ENCODE measurements at regions not wholly inside any gene's neighbourhood (a gene's known extent, or its start where the extent isn't known, plus 50 kb on each side); places are given as distances from the start of the nearest gene placed in this dataset.

DNA sequence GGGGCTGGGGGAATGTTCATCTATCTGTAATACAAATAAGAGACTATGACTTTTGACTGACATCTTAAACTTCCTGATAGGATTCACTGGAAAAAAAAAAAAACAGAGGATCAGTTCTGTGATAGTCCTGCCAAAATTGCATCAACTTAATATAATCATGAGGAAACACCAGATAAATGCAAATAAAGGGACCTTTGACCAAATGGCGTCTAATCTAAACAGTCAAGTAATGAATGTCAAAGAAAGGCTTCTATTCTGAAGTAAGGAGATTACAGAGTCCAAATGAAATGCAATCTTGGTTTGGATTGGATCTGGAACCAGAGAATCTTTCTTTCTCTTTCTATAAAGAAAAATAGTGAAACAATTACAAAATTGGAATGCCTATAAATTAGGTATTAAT, 513.4 kb downstream of the KCNT2 start:
- TF ChIP-seq TAF1 (IDR thresholded peaks at IDR 0.05; ENCODE audit: borderline replicate concordance, insufficient read depth, low read length) (no peak), SIN3A (IDR thresholded peaks at IDR 0.05; ENCODE audit: borderline replicate concordance, insufficient read depth, low read length) (no peak), POLR2AphosphoS5 (IDR thresholded peaks at IDR 0.05; ENCODE audit: low read depth, low read length) (no peak), FOXP2 (optimal IDR thresholded peaks at IDR 0.05; ENCODE audit: borderline replicate concordance, extremely low read depth, extremely low read length, insufficient read depth) (no peak)
- TF ChIP-seq, protein P1, sequence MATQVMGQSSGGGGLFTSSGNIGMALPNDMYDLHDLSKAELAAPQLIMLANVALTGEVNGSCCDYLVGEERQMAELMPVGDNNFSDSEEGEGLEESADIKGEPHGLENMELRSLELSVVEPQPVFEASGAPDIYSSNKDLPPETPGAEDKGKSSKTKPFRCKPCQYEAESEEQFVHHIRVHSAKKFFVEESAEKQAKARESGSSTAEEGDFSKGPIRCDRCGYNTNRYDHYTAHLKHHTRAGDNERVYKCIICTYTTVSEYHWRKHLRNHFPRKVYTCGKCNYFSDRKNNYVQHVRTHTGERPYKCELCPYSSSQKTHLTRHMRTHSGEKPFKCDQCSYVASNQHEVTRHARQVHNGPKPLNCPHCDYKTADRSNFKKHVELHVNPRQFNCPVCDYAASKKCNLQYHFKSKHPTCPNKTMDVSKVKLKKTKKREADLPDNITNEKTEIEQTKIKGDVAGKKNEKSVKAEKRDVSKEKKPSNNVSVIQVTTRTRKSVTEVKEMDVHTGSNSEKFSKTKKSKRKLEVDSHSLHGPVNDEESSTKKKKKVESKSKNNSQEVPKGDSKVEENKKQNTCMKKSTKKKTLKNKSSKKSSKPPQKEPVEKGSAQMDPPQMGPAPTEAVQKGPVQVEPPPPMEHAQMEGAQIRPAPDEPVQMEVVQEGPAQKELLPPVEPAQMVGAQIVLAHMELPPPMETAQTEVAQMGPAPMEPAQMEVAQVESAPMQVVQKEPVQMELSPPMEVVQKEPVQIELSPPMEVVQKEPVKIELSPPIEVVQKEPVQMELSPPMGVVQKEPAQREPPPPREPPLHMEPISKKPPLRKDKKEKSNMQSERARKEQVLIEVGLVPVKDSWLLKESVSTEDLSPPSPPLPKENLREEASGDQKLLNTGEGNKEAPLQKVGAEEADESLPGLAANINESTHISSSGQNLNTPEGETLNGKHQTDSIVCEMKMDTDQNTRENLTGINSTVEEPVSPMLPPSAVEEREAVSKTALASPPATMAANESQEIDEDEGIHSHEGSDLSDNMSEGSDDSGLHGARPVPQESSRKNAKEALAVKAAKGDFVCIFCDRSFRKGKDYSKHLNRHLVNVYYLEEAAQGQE (IDR thresholded peaks at IDR 0.05; ENCODE audit: insufficient read depth in 1 of 2, low read depth in 2 of 2, low read length in 2 of 2), result no peak

DNA sequence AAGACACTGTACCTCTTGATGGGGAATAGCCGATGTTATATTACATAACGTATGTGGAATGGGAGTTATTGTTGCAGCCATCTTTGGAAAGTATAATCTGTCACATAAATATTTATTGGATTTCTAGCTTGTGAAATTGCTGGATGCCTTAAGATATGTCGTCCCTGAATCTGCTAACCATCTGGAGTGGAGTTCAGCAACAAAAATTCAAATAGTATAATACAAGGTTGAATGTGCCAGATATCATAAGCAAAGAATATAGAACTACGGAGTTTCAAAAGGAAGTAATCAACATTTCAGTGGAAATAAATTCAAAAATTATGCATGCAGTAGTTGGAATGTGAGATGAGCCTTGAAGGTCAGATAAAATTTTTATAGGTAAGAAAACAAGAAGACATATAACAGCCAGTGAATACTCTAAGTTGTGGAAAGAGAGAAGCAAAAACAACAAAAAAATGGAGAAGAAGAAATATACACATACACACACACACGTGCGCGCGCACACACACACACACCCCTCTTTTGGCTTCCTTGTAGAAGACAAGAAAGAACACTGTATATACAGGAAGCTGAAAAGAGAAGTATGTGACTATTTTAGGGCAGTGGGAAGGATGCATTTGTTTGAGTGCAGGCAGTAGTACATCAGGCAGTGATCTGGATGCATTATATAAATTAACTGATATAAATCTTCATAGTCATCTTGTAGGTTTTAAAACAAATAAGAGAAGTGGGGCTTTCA, 516.7 kb downstream of the KCNT2 start:
- no peak for TF ChIP-seq SIN3A (IDR thresholded peaks at IDR 0.05; ENCODE audit: borderline replicate concordance, insufficient read depth, low read length)
- no peak for TF ChIP-seq POLR2AphosphoS5 (IDR thresholded peaks at IDR 0.05; ENCODE audit: low read depth, low read length)
- TF ChIP-seq TAF1 (IDR thresholded peaks at IDR 0.05; ENCODE audit: borderline replicate concordance, insufficient read depth, low read length), result no peak
- TF ChIP-seq, protein P1 (IDR thresholded peaks at IDR 0.05; ENCODE audit: insufficient read depth in 1 of 2, low read depth in 2 of 2, low read length in 2 of 2), result no peak
- no peak for TF ChIP-seq FOXP2 (optimal IDR thresholded peaks at IDR 0.05; ENCODE audit: borderline replicate concordance, extremely low read depth, extremely low read length, insufficient read depth)

DNA sequence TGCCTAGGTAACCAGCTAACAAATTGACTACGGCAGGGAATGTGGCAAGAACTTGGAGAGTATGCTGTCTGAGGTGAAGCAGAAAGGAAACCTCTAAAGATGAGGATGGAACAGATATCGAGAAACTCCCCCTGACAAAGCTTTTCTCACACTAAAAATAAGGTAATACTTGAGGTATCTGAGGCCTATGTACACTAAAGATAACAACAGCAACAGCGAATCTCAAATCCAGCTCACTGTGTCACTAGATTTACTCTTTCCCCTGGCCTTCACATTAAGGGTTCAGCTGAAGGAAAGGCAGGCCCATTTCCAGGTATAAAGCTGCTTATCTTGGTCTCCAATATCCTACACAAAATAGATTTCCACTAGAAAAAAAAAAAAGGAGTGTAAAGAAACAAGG, 518.0 kb downstream of the KCNT2 start:
- TF ChIP-seq POLR2AphosphoS5 (IDR thresholded peaks at IDR 0.05; ENCODE audit: low read depth, low read length) (no peak), TAF1 (IDR thresholded peaks at IDR 0.05; ENCODE audit: borderline replicate concordance, insufficient read depth, low read length) (no peak), FOXP2 (optimal IDR thresholded peaks at IDR 0.05; ENCODE audit: borderline replicate concordance, extremely low read depth, extremely low read length, insufficient read depth) (no peak), SIN3A (IDR thresholded peaks at IDR 0.05; ENCODE audit: borderline replicate concordance, insufficient read depth, low read length) (no peak)
- TF ChIP-seq, protein P1 (IDR thresholded peaks at IDR 0.05; ENCODE audit: insufficient read depth in 1 of 2, low read depth in 2 of 2, low read length in 2 of 2), result no peak

DNA sequence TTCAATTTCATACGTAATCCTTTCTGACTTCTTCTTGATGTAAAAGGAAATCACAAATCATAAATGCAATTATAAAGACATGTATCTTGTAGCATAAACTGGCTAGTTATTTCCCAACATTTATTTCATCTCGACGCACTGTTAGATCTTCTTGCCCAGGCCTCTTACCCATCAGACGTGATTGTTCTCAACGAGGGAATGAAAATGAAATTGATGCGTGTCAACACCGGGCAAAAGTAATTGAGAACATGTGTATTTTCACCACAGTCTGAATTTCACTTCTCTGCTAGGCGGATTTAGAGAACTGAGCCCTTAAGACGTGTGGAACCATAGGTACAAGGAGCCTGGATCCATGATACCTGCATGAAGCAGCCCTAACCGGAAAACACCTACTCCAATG, 519.7 kb downstream of the KCNT2 start:
- TF ChIP-seq POLR2AphosphoS5 (IDR thresholded peaks at IDR 0.05; ENCODE audit: low read depth, low read length), result no peak

DNA sequence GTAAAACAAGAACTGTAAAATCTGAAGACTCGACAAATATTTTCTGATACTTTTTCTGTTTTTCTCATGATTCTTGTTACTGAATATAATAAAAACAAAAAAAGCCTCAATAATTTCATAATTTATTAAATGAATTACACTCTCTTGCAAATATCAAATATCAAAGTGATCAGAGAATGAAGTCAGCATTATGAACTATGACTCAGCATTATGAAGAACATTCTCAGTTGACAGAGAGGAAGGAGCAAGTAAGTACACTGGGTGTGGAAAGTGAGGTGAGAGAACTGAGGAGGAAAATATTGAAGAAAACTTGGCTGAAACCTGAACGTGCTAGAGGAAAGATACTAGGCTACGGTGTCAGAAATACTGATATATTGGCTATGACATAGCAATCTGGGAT, 529.5 kb downstream of the KCNT2 start:
- TF ChIP-seq TAF1 (IDR thresholded peaks at IDR 0.05; ENCODE audit: borderline replicate concordance, insufficient read depth, low read length) (no peak), POLR2AphosphoS5 (IDR thresholded peaks at IDR 0.05; ENCODE audit: low read depth, low read length) (no peak), FOXP2 (optimal IDR thresholded peaks at IDR 0.05; ENCODE audit: borderline replicate concordance, extremely low read depth, extremely low read length, insufficient read depth) (no peak), SIN3A (IDR thresholded peaks at IDR 0.05; ENCODE audit: borderline replicate concordance, insufficient read depth, low read length) (no peak)
- TF ChIP-seq, protein P1 (IDR thresholded peaks at IDR 0.05; ENCODE audit: insufficient read depth in 1 of 2, low read depth in 2 of 2, low read length in 2 of 2), result no peak
